T-cell (primary cell): ENCODE measurements at regions not wholly inside any gene's neighbourhood (a gene's known extent, or its start where the extent isn't known, plus 50 kb on each side); places are given as distances from the start of the nearest gene placed in this dataset.

Experiments used
- ATAC-seq, 4 experiments: fragments of 200-7000 bp in 3 of 4; fragments of 150-1000 bp in 1 of 4; cut with Tn5 transposase; replicated peaks in 1 of 4; 1 replicate in 3 of 4; 2 replicates in 1 of 4; pipeline ENCODE4 v1.10.0; 2021; ENCODE audit warnings: moderate library complexity in 3 of 4, mild to moderate bottlenecking in 2 of 4, moderate number of reproducible peaks in 1 of 4
- CTCF ChIA-PET, 2 donors: fragments of 300-600 bp; sonication (Branson Sonifier 250); formaldehyde crosslinking; loops; one replicate each; lab custom pipeline; 2022; ENCODE audit warnings: antibody characterized with exemption in 2 of 2; lab: Charles Lee
- POLR2A ChIA-PET, 2 donors: fragments of 300-600 bp; sonication (Branson Sonifier 250); formaldehyde crosslinking; loops; one replicate each; lab custom pipeline; 2022; ENCODE audit warnings: antibody characterized with exemption in 2 of 2; lab: Charles Lee
- DNase-seq, 35 experiments: peaks; one replicate each; pipeline versions ENCODE4 v3.0.0 to v3.0.0-alpha.2; 2013 to 2023
- H3K27ac ChIP-seq: one replicate; pipeline ENCODE4 v1.5.1; 2013; ENCODE audit warnings: low read length
- H3K27me3 ChIP-seq, 2 experiments: replicated peaks in 1 of 2; 1 replicate in 1 of 2; 2 replicates in 1 of 2; pipeline versions ENCODE4 v1.6.1 to v1.7.0; 2013; ENCODE audit warnings: low read length in 1 of 2, mixed read lengths in 1 of 2; ENCODE audit not compliant: control insufficient read depth in 2 of 2, insufficient read depth in 2 of 2; ENCODE audit errors: extremely low read depth in 1 of 2
- H3K36me3 ChIP-seq, 2 donors: 1 replicate in 1 of 2; 2 replicates in 1 of 2; pipeline versions ENCODE4 v1.6.1 to v1.7.0; 2013; ENCODE audit warnings: low read length in 1 of 2; ENCODE audit not compliant: control insufficient read depth in 2 of 2, insufficient read depth in 1 of 2; ENCODE audit errors: extremely low read depth in 1 of 2
- H3K4me1 ChIP-seq, 2 experiments: 1 replicate in 1 of 2; 2 replicates in 1 of 2; pipeline versions ENCODE4 v1.6.1 to v1.7.0; 2013; ENCODE audit warnings: low read length in 2 of 2, mixed read lengths in 1 of 2; ENCODE audit not compliant: insufficient read depth in 2 of 2, control insufficient read depth in 1 of 2; ENCODE audit errors: extremely low read depth in 1 of 2
- H3K4me3 ChIP-seq, 2 donors: 1 replicate in 1 of 2; 2 replicates in 1 of 2; pipeline versions ENCODE4 v1.5.1 to v1.7.0; 2013; ENCODE audit warnings: mild to moderate bottlenecking in 2 of 2, low read length in 1 of 2, moderate library complexity in 1 of 2; ENCODE audit not compliant: control insufficient read depth in 1 of 2; ENCODE audit errors: extremely low read depth in 1 of 2
- H3K9me3 ChIP-seq: 2 replicates; pipeline ENCODE4 v1.7.0; 2013
- H3K27ac Mint-ChIP-seq, 2 donors: one replicate each; pipeline ENCODE4 v1.8.0; 2020 to 2021; ENCODE audit warnings: mild to moderate bottlenecking in 2 of 2, mixed read lengths in 2 of 2
- H3K27me3 Mint-ChIP-seq, 2 donors: one replicate each; pipeline ENCODE4 v1.8.0; 2021 to 2022; ENCODE audit warnings: mixed read lengths in 2 of 2
- H3K36me3 Mint-ChIP-seq: one replicate; pipeline ENCODE4 v1.8.0; 2021; ENCODE audit warnings: mixed read lengths
- H3K4me1 Mint-ChIP-seq, 3 donors: one replicate each; pipeline ENCODE4 v1.8.0; 2020 to 2022; ENCODE audit warnings: mixed read lengths in 3 of 3, mild to moderate bottlenecking in 1 of 3
- H3K4me3 Mint-ChIP-seq, 3 donors: one replicate each; pipeline ENCODE4 v1.8.0; 2020 to 2022; ENCODE audit warnings: mild to moderate bottlenecking in 3 of 3, mixed read lengths in 3 of 3, moderate library complexity in 3 of 3
- H3K9me3 Mint-ChIP-seq, 3 donors: one replicate each; pipeline ENCODE4 v1.8.0; 2020 to 2022; ENCODE audit warnings: mixed read lengths in 3 of 3
- WGBS: methylation state at CpG from one replicate; pipeline ENCODE4 v1.1.5; 2013; ENCODE audit warnings: missing lambda C conversion rate; ENCODE audit not compliant: insufficient coverage; 5-methylcytosine and 5-hydroxymethylcytosine counted together

DNA sequence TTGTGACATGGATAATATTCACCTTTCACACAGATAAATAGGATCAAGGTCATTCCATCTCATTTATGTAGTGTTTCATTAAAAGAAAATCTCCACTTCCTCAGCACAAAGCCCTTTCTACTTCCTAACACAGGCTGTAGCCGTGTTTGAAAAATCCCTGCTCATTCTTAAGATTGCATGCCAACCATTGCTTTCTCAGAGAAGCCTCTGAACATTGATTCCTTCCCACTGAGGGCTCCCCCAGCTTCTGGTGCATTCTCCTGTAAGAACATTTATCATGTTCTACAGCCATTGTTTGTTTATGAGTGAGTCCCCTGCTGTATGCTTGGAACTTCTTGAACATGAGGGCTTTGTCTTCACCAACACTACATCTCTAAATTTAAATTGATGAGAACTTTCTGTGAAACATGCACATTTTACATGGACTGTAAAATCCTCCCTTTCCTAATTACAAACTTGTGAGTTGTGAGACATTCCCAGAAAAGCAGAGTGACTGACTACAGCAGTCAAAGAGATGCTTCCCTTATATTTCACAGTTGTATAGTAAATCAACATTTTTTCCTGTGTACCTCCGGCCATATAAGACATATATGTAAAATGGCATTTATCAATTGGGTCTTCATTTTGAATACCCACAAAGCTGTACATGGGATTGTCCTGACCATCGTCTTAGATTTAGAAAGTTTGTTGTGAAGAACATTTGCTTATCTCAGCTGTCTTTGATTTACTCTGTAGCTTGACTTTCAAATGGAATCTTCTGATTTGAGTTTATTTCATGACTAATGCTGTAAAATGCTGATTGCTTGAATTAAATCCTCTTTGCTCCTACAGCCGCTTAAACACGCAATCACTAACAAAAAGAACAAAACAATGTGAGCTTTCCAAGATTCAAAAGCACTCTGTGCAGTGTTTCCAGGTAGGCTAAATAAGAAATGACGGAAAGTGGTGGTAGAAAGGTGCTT, 600.5 kb upstream of the SLIT2 start:
- WGBS, result no CpG with 5 or more reads among the region's 6 CpGs
- Histone ChIP-seq H3K36me3 (no peaks in the 10 kb centered on the region), H3K4me3 (no peak overlapping the region), H3K4me1 (no peaks in the 10 kb centered on the region), H3K9me3 (no peaks in the 10 kb centered on the region), H3K27ac (no peak overlapping the region), H3K27me3 (no peaks in the 10 kb centered on the region)
- H3K9me3 Mint-ChIP-seq, result peaks cover 17 to 30% (median 23%) of the 10 kb centered on the region in 3 donors
- H3K27ac Mint-ChIP-seq, result no peak overlapping the region
- CTCF ChIA-PET, result no interaction called here
- H3K4me3 Mint-ChIP-seq, result no peak overlapping the region
- no peaks in the 10 kb centered on the region for H3K36me3 Mint-ChIP-seq
- POLR2A ChIA-PET, result no interaction called here
- ATAC-seq (no peak), DNase-seq (no peak)
- H3K4me1 Mint-ChIP-seq, result no peaks in the 10 kb centered on the region
- H3K27me3 Mint-ChIP-seq, result no peaks in the 10 kb centered on the region

DNA sequence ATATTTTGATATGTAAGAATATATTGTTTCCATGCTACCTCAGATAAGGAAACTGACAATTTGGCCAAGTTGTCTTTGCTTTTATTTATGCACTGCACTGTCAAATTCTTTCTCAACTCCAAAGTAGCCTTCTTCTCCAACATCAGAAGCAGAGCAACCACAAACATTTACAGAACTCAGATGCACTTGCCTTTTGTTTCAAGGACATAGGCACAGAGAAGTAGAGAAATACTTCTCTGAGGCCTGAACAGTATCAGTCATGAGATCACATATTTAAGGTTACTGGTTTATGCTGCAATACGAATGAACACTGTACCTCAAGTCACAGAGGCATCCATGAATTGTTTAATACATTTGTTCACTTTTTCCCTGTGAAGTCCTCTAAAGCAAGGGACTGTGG, 606.1 kb upstream of the SLIT2 start:
- Histone ChIP-seq H3K27me3 (no peaks in the 10 kb centered on the region), H3K9me3 (no peaks in the 10 kb centered on the region), H3K27ac (no peak overlapping the region), H3K36me3 (no peaks in the 10 kb centered on the region), H3K4me1 (no peaks in the 10 kb centered on the region), H3K4me3 (no peak overlapping the region)
- POLR2A ChIA-PET, result no interaction called here
- no CpG with 5 or more reads among the region's 1 CpG for WGBS
- DNase-seq (no peak), ATAC-seq (no peak)
- Mint-ChIP-seq H3K36me3 (no peaks in the 10 kb centered on the region), H3K4me3 (no peak overlapping the region), H3K9me3 (peaks cover 16 to 37% (median 22%) of the 10 kb centered on the region in 3 donors), H3K27ac (no peak overlapping the region), H3K27me3 (no peaks in the 10 kb centered on the region), H3K4me1 (no peaks in the 10 kb centered on the region)
- CTCF ChIA-PET, result interaction anchor here in 1 of 2 donors (0.6 kb wide), 1 partner anchor 417 kb away, joined by 4 read pairs; no protein-coding TSS in a partner anchor

DNA sequence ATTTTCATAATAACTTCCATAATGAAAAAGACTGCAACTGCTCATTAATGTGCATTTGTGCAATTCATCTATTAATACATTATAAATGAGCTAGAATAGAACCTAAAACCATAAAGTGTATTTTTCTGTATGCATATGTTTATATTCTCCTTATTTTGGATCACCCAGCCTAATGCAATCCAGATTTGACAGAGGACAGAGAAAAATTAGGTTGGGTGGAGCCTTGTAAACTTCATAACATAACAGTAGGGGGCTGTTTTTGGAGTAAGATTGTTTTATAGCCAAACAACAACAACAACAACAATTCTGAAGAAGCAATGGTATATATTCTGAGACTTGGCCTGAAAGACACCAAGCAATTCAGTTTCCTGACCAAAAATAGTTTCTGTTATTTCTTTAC, 615.3 kb upstream of the SLIT2 start:
- no peaks in the 10 kb centered on the region for H3K36me3 ChIP-seq
- CTCF ChIA-PET, result no interaction called here
- POLR2A ChIA-PET, result no interaction called here
- peaks cover 10 to 18% (median 14%) of the 10 kb centered on the region in 3 donors for H3K9me3 Mint-ChIP-seq
- H3K4me1 Mint-ChIP-seq, result no peaks in the 10 kb centered on the region
- H3K9me3 ChIP-seq, result no peaks in the 10 kb centered on the region
- no peak for DNase-seq
- no peak overlapping the region for H3K27ac Mint-ChIP-seq
- no peak overlapping the region for H3K4me3 ChIP-seq
- H3K36me3 Mint-ChIP-seq, result no peaks in the 10 kb centered on the region
- no peak overlapping the region for H3K4me3 Mint-ChIP-seq
- no peaks in the 10 kb centered on the region for H3K27me3 ChIP-seq
- no peaks in the 10 kb centered on the region for H3K27me3 Mint-ChIP-seq
- no peak overlapping the region for H3K27ac ChIP-seq
- no peak for ATAC-seq
- H3K4me1 ChIP-seq, result no peaks in the 10 kb centered on the region

DNA sequence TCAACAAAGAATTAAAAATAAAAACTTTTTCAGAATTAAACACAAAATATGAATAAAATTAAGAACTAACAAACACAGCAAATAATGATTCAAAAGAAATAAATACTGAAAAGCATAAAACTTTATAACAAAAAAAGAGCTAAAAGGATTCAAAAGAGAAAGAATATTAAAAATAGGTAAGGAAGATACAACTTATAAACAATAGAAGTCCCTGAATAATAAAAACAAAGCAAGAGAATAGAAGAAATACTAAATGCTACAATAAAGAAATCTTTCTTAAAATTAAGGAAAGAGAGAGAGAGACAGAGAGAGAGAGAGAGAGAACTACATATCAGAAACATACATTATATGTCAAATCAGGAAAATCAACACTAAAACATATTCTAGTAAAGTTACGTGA, 619.9 kb upstream of the SLIT2 start:
- ChIA-PET CTCF (no interaction called here), POLR2A (no interaction called here)
- Mint-ChIP-seq H3K27ac (no peak overlapping the region), H3K36me3 (no peaks in the 10 kb centered on the region), H3K9me3 (peaks cover 4 to 11% (median 9%) of the 10 kb centered on the region in 3 donors), H3K4me1 (no peaks in the 10 kb centered on the region), H3K4me3 (no peak overlapping the region), H3K27me3 (no peaks in the 10 kb centered on the region)
- no peak overlapping the region for H3K27ac ChIP-seq
- H3K4me3 ChIP-seq, result no peak overlapping the region
- ATAC-seq (no peak), DNase-seq (no peak)
- H3K9me3 ChIP-seq, result no peaks in the 10 kb centered on the region
- WGBS, result no CpG with 5 or more reads among the region's 1 CpG
- H3K4me1 ChIP-seq, result no peaks in the 10 kb centered on the region
- H3K36me3 ChIP-seq, result no peaks in the 10 kb centered on the region
- no peaks in the 10 kb centered on the region for H3K27me3 ChIP-seq

DNA sequence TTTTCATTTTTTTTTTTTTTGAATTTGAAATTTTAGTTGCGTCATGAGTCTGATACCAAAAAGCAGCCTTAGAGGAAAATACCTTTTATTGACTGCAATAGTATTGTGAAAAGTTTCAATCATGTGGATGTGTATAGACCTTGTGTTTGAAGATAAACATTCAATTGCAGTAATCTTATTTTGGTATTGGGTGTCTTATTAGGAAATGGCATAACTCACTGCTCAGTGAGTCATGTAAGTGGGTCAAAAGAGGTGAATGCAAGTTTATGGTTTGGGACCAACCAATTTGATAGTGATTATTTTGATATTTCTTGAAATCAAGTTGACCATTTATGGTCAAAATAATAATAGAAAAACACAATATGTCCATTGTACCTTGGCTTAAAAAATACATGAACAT, 627.8 kb upstream of the SLIT2 start:
- H3K27me3 Mint-ChIP-seq, result no peaks in the 10 kb centered on the region
- no peak for ATAC-seq
- POLR2A ChIA-PET, result no interaction called here
- H3K27me3 ChIP-seq, result no peaks in the 10 kb centered on the region
- H3K4me1 ChIP-seq, result no peaks in the 10 kb centered on the region
- no peak overlapping the region for H3K27ac ChIP-seq
- no peak overlapping the region for H3K4me3 Mint-ChIP-seq
- DNase-seq, result no peak
- no peak overlapping the region for H3K27ac Mint-ChIP-seq
- H3K36me3 Mint-ChIP-seq, result no peaks in the 10 kb centered on the region
- no peak overlapping the region for H3K4me3 ChIP-seq
- no peaks in the 10 kb centered on the region for H3K4me1 Mint-ChIP-seq
- no peaks in the 10 kb centered on the region for H3K9me3 ChIP-seq
- H3K9me3 Mint-ChIP-seq, result peaks cover 22 to 34% (median 27%) of the 10 kb centered on the region in 3 donors
- no peaks in the 10 kb centered on the region for H3K36me3 ChIP-seq
- no CpG with 5 or more reads among the region's 1 CpG for WGBS
- CTCF ChIA-PET, result no interaction called here

DNA sequence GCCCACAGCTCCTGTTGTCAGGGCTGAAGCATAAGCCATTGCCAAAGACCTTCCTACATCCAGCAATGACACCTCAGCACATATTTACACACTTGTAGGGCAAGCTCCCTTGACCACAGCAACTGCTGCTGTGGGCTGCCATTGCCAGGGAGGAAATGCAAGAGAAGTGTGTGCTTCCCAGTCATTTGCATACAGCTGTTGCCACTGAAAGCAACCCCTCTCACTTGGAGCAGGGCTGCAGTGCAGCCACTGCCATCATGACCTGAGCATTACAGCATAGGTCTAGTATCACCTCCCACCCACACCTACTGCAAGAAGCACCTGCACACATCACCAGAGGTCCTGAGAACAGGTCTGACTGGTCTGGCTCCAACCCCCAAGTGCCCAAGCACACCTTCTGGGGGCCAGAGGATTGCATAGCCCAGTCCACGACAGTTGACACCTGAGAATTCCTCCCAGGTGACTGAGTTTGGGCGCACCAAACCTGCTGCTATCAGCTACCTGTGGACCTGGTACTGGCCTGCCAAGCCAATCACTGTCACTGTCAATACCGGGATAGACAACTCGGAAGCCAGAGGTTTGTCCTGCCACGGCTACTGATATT, 636.5 kb upstream of the SLIT2 start:
- ATAC-seq, result no peak
- no peak overlapping the region for H3K27ac ChIP-seq
- DNase-seq, result peak in 1 of 35 experiments; percentile 2
- H3K4me3 ChIP-seq, result no peak overlapping the region
- POLR2A ChIA-PET, result no interaction called here
- CTCF ChIA-PET, result no interaction called here
- H3K4me1 ChIP-seq, result no peaks in the 10 kb centered on the region
- 82% methylated on average over 5 of the region's 5 CpGs for WGBS
- Mint-ChIP-seq H3K27me3 (no peaks in the 10 kb centered on the region), H3K4me3 (no peak overlapping the region), H3K9me3 (peaks cover 21 to 33% (median 29%) of the 10 kb centered on the region in 3 donors), H3K36me3 (no peaks in the 10 kb centered on the region), H3K4me1 (no peaks in the 10 kb centered on the region), H3K27ac (no peak overlapping the region)
- H3K36me3 ChIP-seq, result no peaks in the 10 kb centered on the region
- no peaks in the 10 kb centered on the region for H3K9me3 ChIP-seq
- no peaks in the 10 kb centered on the region for H3K27me3 ChIP-seq
